ENCODE measurements at regions not wholly inside any gene's neighbourhood (a gene's known extent, or its start where the extent isn't known, plus 50 kb on each side); places are given as distances from the start of the nearest gene placed in this dataset.

DNA sequence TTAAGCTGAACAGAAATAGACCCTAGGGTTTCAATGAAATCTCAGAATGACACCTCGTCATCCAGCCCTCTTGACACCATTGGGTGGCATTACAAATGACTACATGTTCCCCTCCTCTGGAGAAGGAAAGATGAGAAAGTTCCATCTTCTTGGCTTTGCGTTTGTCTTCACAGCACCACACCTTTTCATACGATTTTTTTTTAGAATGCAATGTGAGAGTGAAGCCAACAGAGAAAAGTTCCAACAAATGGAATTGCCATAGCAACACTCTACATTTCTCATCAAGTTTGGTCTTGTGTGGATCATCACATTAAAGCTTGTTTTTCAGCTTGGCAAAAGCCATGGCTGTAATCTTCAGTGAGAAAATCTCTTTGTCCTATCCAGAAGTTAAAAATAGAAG is 183.4 kb upstream of the SNX7 start:
- no peak for DNase-seq

DNA sequence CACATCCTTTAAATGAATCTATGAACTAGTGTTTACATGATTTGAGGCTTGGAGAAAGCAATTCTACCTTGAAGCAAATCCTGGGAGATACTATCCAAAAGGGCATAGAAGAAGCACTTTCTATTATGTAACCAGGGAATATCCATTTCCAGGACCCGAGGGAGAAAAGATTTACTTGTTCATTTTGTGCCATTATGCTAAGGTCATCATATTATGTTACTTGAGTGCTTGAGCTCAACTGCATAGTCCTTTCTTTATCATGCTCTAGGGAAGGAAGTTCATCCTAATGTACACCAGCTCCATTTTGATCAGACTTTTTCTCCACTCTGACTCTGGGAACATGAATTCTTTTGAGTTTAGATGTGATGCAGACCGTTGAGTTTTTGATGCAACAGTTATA is 188.6 kb upstream of the SNX7 start:
- no peak for DNase-seq

DNA sequence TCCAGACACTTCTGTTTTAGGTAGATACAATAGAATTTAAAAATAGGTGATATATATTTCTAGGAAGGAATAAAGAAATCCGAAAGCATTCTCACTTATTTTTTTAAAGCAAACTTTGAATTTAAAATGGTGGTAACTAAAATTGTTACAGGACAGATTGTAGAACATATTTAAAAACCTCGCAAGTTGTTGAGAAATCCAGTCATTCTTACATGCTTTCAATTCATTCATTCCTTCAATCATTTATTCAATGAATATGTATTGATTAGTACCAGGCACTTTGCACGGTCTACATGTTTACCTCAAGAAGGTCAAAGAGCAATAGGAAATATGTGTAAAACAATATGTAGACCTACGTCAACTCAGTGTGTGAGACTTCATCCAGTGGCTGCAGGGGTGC is 189.9 kb upstream of the SNX7 start:
- DNase-seq, result no peak

DNA sequence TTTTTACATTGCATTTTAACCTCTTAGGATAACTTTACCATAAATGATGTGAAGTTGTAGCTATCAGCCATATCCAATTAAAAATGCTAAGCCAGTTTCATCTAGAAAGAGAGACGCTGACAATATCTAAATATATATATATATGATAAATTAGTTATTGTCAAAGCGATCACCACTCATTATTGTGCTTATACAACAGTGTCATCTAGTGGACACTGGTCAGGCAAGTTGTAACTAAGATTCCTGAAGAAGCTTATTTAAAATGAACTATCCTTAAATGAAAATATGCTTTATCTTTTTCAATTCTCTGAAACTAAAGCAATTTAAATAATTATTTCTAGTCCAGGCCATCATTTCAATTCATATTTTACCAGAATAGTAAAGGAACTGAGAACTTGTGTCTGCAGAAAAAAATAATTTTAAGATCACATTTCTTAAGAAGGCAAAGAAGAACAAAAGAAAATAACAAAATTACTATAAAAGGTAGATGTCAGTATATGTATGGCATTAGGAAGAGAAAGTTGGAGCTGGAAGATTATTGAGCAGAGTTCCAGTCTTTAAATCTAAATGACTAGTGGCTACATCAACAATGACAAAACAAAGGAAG is 193.3 kb upstream of the SNX7 start:
- DNase-seq, result peak; percentile 56 to 66

DNA sequence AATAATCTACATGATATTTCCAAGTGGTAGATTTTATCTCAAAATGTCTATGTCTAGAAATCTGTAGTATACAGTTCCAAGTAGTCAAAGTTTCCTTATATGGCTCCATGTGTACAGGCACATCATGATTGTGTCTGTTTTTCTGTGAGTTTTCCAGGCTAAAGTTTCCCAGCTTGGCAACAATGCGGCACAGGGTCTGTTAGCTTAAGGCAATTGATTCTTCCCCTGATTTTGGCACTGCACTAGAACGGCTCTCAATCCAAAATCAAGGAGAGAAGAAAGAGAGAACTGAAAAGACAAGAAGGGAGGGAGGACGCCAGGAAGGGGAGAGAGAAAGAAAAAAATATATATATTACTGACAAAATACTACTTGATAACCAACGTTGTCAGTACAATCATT is 193.9 kb upstream of the SNX7 start:
- DNase-seq, result no peak

DNA sequence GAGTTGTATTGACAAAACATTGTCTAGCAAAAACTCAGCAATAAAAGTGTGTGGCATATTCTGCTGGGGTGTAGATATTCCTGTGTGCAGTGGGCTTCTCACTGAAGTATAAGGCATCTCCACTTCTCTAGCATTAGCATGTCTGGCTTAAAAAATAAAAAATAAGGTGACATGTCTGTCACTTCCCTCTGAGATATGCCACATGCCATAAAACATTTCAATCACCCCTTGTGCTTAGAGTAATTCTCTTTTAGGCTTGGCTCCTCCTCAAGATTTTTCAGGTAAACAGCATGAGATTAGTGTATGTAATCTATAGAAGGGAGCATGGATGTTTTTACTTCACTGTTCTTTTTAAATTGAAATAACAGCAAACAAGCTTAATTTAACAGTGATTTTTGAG is 194.4 kb upstream of the SNX7 start:
- DNase-seq, result no peak

DNA sequence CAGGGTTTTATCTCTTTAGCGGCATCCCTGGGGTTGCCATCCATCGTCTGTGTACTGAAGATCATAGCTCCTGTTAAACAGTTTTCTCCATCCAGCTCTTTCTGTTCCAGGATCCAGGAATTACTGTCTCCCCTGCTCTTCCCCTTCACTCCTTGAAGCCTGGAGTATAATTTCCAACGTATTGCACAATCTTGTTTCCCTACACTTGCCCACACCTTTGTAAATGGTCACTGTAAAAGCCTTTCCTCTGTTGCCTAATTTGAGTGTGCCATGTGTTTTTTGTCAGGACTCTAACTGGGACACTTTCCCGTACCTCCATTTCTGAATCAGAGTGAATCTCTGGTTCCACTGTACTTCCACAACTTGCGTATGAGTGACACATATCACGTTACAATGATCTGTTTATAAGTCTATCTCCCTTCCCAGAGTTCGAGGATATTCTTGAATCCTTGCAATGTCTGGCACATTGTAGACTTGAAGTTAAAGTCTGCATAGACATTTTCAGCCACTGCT is 199.6 kb upstream of the SNX7 start:
- no peak for DNase-seq

DNA sequence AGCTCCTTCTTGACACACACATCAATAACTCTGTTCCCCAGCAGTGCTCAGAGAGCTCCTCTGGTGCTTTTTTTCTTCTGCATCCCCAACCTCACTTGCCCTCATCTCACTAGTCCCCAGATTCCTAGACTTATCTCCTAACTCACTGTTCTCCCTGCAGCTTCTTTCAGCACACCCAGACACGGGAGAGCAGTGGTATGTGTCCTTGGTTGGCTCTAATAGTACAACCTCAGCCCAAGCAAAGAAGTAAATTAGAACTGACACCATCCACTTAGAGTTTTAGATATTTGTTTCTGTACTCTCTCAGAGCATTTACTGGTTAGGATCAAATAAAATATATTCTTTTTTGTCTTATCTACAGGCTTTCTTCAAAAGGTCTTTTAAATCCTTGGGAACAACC is 201.4 kb upstream of the SNX7 start:
- DNase-seq, result no peak

DNA sequence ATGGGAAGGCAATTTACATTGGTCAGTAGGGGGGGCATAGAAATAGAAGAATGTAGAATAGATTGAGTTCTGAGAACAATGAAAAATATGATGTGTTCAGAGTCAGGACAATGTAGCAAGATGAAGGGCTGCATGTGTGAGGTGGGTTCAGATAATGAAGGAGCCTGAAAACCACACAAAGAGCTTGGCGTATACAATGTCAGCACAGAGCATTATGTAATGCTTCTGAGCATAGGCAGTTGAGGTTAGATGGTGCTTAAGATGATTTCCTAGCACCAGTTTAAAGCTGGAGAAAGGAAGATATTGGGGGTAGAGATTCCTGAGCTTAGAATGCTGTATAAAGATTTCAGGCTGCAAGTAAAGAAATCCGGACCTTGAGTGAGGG is 202.0 kb upstream of the SNX7 start:
- DNase-seq, result no peak

DNA sequence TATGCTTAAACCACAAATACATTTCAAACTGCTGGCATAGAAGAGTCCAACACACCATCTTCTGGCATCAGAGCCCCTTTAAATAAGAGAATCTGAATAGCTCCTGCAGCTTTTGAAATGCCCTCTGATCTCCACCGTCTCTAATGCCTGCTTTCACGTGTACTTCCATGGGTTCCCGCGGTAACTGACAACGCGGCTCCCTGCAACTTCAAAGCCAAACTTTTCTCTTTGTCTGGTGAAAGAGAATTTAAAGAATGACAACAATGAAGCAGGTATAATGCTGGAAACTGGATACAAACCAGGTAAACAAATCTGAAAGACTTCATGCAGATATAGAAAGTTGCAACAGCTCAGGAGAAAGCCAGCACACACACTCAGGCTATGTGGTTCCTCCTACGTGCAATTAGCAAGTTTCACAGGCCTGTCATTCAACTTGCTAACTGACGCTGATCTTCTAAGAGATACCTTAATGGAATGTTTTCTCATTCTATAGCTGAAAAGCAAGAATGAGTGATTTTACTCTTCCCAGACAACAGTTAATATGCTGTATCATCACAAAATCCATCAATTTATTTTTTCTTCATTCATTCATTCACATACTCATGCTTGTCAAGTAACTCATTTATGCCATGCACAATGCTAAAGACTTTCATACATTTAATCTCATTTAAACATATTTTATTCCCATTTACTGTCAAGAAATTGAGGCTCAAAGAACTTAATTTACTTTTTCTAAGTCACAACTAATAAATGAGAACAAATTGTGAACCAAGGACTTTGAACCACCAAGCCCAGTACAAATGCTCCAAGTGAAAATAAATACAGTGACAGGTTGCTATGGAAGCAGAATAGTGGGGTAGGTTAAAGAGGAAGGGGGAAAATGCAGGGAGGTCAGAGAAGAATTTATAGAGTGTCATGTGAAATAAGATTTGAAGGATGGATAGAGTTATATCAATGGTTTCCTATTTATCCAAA is 202.7 kb upstream of the SNX7 start:
- no peak for DNase-seq

DNA sequence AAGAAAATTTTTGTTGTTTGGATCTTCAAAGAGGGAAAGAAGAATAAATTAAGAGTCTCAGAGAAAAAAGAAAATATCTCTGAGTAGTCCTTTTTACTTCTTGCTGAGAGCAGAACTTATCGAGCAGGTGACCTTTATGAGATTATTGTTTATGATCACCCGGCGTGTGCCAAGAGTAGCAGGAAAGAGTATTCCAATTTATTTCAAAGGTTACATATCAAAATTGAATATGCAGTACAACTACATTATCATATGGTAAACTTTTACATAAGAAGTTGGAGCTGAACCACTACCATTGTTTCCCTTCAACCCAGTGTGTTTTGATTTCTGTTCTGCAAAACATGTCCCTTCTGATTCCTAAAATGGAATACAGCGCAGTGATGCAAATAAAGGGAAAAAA is 204.3 kb upstream of the SNX7 start:
- DNase-seq, result no peak

DNA sequence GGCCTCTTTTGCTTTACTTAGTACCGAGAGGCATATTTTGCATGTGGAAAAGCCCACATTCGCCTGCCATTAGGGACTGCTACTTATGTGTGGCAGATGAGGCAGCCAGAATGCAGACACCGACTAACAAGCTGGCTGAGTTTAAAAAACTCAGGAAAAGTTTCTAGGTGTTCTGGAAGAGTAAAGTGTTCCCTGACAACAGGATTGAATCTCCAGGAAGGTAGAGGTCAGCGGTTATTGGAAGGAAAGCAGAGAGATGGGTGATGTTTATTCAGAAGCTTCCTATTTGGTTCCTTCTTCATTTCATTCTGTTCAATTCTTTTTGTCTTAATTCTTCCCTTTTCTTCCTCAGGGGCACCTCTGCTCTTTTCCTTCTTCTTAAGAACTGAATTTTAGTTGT is 206.9 kb upstream of the SNX7 start:
- DNase-seq, result no peak

DNA sequence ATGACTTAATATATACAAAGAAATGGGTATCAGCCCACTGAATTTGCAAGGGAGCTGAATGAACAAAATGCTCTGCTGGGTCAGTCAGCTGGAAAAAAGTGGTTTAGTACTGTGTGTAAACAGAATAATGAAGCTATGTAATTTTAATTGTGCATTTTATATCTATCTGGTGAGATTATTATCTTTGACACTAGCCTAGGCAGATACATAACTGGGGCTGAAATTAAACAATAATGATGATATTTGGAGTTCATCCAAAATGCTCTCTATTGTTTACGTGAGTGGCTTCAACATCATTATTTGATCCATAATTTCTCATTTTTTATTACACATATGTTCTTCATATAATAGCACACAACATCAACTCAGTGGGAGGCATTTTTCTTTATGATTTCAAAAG is 208.5 kb upstream of the SNX7 start:
- DNase-seq, result no peak

DNA sequence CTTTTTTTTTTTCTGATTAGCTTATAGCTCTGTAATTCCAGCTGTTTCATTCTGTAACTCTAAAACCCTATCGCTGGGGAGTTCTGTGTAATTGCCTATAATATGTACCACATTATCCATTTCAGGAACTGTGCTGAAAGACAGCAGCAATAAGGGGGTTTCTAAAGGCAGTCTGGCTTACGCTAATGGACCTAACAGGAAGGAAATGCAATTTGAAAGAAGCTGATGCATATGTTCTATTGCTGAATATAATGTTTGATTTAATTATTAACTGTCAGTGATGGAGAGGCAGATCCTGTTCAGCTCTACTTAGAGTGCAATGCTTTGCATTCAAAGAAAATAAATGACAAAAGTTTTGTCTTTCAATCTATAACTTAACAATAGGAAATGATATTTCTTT is 209.4 kb upstream of the SNX7 start:
- peak; percentile 7 to 19 for DNase-seq

DNA sequence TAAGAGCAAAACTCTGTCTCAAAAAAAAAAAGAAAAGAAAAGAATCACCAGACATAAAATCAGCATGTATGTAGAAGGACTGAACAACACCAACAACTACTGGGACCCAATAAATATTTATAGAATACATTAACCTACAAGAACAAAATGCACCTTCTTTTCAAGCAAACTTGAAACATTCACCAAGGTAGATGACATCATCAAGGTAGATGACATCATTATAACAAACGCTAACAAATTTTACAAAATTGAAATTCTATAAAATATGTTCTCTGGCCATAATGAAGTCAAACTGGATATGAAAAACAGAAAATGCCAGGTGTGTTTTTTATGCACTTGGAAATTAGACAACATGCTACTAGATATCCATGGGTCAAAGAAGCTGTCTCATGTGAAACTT is 220.2 kb upstream of the SNX7 start:
- DNase-seq, result no peak

DNA sequence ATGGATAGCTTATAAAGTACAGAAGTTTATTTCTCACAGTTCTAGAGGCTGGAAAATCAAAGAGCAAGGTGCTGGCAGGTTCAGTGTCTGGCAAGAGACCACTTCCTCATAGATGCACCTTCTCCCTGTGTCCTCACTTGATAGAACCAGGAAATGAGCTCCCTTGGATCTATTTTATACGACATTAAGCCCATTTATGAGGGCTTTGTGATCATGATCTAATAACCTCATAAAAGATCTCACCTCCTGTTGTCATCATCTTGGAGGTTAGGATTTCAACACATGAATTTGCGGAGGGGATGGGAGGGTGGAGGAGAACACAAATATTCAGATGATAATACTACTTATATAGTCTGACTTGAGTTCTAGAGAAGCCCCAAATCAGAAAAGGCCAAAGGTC is 222.1 kb upstream of the SNX7 start:
- no peak for DNase-seq

DNA sequence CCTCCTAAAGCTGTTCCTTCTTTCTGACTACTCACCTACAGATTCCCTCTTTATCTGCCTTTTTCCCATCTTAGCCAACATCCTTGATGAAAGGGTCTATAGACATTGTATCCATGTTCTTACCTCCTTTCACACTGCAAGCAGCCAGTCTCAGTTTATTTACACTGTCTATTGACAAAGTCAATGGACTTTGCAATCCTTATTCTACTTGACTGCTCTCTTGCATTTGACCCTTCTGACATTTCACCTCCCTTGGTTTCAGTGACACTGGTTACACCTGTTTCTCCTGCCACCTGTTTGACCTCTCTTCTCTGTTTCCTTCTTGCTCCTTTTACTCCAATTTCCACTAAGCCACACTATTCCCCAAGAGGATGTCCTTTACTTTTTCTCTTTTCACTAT is 224.0 kb upstream of the SNX7 start:
- DNase-seq, result no peak

DNA sequence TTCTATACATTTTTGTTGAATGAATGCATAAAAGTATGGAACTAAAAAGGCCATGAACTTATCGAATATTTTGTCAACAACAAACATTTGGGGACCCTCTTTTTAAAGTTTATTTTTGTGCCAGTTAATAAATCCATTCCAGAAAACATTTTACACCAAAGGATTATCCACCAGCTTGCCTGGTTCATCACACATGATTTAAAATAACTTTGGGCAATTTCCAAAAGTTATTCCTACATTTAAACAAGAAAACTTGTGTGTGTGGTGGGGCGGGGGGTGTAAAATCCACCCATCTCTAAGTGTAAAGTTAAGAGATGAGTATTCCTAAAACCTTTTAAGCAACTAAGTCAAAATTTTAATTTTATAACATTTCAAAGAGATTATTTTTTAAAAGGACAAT is 224.5 kb upstream of the SNX7 start:
- no peak for DNase-seq

DNA sequence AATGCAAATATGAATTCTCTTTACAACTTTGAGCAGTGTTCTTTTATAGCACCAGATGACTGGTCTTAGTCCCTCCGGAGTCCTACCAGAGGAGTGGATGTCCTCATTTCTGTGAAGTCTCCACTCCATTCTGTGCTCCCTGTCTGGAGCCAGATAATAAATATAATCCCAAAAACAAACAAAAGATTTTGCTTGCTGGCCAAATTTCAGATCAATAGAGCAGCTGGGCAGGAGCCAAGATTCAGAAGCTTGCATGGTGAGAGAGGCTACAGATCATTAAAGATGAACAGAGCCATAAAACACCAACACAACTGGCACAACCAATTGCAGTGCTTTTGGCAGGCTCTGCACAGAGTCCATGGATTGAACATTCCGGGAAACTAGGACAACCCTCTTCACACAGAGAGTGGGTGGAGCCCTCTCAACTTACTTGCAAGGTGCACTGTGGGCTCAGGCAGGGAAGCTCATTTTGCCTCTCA is 231.5 kb upstream of the SNX7 start:
- DNase-seq, result no peak

DNA sequence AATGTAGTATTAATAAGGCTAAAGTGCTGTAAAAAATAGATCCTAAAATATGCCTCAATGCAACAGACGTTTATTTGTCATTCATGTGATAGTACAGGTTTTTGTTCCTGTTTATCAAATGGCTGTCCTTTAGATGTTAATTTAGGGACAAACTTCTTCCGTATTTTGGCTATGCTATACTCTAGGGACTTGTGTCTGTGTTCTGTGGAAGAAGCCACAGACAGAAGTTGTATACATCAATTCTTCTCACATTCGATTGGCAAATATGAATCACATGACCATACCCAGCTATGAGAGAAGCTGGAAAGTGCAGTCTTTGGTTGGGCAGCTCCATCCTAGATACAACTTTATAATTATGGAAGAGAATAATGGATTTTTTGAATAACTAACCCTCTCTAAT is 232.7 kb upstream of the SNX7 start:
- DNase-seq, result no peak

DNA sequence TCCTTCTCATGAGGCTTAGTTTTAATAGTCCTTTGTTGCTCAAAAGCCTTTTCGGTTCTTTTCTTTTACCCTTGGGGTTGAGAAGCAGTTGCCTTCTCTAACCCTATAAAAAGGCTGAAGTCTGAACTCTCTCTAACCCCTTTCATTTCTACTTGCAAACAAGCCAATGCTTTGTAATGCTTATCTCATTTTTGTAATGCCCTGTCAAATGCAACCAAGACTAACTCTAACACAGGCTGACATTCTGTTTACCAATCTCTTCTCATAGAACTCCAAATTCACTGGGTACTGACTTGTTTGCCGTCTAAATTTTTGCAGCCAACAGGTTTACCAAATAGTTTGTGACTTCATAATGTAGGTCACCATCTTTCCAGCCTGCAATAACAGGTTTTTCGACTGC is 233.9 kb upstream of the SNX7 start:
- no peak for DNase-seq

DNA sequence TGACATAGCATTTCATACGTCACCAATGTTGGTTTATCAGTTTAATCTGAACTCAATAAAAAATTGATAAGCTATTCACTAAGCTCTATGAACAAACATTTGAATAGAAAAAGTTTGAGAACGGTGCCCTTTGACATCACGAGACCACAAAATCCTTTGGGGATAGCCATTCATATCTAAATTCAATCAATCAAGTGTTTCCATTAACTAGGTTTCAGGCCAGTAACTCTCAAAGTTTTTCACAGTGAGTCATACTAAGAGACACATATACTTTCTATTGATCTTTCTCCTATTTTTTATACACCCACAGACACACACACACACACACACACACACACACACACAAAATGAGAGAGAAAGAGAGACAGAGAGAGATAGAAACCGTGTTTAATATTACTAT is 235.4 kb upstream of the SNX7 start:
- no peak for DNase-seq

DNA sequence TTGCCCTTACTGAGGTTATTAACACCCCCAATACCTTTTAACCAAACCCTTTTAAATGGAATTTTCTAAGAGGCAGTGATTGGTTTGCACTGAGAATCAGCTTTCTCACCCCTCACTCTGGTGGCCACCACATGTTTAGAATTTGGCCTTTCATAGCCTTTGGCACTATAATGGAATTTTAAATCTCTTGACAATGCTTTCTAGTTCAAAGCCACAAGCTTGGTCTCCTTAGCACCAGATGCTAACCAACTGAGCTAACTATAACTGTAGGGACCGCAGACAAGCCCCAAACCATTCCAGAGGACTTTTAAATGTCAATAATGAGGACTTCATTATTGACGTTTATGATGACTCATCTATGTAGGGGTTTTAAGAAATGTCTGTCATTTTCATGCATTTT is 238.7 kb upstream of the SNX7 start:
- DNase-seq, result no peak

DNA sequence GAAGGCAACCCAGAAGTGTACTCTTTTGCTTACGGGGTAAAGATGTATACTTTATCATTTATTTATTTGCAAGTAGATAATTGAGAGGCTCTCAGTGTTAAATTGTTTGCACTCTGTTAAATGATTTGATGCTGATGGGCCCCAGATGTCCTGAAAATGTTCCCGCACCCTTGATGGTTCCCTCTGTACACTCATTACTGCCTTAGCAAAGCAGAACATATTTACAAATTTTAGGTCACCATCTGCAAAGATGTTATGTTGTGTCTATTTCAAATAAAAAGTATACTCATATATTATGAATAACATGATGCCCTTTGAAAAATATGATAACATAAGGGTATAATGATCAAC is 240.5 kb upstream of the SNX7 start:
- no peak for DNase-seq

Data from inflammatory macrophage (primary cell).